ENCODE measurements at regions not wholly inside any gene's neighbourhood (a gene's known extent, or its start where the extent isn't known, plus 50 kb on each side); places are given as distances from the start of the nearest gene placed in this dataset.

DNA sequence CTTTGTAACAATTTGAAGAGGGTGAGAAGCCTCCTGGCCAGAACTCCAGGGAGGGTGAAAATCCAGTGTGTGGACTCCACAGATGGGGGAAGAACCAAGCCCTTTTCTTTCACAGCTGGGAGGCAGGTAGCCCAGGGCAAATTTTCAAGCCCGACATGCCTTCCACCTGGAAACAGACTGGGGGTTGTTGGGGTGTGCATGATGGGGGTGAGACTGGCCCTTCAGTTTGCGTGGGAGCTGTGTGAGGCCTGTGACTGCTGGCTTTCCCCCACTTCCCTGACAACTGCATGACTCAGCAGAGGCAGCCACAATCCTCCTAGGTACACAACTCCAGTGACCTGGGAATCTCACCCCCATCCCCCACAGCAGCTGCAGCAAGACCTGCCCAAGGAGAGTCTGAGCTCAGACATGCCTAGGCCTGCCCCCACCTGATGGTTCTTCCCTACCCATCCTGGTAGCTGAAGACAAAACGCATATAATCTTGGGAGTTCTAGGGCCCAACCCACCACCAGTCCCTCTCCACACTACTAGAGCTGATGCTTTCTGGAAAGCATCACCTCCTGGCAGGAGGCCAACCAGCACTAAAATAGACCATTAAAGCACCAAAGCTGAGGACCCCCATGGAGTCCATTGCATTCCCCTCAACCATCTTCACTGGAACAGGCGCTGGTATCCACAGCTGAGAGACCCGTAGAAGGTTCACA is 445.4 kb downstream of the TFEC start:
- no peak for TF ChIP-seq POLR2A (IDR thresholded peaks at IDR 0.05)
- TF ChIP-seq, protein P1, sequence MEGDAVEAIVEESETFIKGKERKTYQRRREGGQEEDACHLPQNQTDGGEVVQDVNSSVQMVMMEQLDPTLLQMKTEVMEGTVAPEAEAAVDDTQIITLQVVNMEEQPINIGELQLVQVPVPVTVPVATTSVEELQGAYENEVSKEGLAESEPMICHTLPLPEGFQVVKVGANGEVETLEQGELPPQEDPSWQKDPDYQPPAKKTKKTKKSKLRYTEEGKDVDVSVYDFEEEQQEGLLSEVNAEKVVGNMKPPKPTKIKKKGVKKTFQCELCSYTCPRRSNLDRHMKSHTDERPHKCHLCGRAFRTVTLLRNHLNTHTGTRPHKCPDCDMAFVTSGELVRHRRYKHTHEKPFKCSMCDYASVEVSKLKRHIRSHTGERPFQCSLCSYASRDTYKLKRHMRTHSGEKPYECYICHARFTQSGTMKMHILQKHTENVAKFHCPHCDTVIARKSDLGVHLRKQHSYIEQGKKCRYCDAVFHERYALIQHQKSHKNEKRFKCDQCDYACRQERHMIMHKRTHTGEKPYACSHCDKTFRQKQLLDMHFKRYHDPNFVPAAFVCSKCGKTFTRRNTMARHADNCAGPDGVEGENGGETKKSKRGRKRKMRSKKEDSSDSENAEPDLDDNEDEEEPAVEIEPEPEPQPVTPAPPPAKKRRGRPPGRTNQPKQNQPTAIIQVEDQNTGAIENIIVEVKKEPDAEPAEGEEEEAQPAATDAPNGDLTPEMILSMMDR (IDR thresholded peaks at IDR 0.05) = no peak
